NCI-H446 treated with DMSO at 0.1 percent for 48 hours (cell line): ENCODE measurements at regions not wholly inside any gene's neighbourhood (a gene's known extent, or its start where the extent isn't known, plus 50 kb on each side); places are given as distances from the start of the nearest gene placed in this dataset.

Experiments used
- DNase-seq: peaks from one replicate; lab custom pipeline; 2025; lab: John Stamatoyannopoulos, UW

GRCh38 chr2:239779584-239779983 lies 245.6 kb downstream of the NDUFA10 start:
- DNase-seq, result no peak

DNA sequence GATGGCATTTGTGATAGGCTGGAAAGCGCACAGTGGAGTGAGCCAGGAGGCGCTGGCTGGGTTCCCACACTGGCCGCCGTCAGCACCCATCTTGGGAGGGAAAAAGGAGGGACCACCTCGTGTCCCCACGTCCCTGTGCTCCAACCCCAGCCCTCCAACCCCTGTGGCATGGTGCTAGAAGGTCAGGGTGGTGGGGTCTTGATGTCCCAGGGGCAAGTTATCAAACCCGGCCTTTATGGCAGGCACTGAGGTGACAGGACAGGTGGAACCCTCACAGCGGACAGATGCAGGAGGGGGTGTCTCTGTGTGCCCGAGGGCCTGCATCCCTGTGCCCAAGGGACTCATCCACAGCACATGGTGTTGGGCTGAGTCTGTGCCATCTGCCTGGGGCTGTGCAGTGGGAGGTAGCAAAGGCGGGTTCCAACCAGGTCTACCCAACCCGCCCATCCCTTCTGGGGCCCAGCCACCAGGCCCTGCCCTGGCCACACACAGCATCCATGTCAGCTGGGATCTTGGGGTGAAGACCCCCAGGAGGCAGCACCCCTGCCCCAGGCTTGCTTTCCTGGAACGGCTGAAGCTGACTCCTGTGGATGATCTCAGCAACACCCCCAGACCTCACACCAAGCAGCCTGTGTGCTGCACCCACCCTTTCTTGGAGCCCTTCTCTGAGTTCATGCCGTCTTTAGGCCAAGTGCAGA lies 246.1 kb downstream of the NDUFA10 start:
- no peak for DNase-seq

GRCh38 chr2:239778042-239778851 lies 246.9 kb downstream of the NDUFA10 start:
- no peak for DNase-seq

DNA sequence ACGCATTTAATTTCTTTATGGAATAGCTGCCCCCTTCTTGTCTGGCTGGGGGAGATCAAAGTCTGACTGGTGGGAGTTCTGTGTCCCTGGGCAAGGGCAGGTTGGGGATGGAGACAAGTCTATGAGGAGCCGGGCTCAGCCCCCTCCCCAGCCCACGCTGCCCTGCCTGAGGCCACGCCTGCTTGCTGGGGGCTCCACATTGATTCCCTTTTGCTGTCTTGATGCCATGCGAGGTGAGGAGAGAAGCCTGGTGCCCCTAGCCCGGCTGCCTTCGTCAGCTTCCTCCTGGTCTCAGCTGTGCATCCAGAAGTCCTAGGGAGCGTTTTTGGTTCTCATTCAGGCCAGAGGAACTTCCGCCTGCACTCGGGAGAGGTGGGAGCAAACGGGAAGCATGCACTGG lies 247.9 kb downstream of the NDUFA10 start:
- no peak for DNase-seq

DNA sequence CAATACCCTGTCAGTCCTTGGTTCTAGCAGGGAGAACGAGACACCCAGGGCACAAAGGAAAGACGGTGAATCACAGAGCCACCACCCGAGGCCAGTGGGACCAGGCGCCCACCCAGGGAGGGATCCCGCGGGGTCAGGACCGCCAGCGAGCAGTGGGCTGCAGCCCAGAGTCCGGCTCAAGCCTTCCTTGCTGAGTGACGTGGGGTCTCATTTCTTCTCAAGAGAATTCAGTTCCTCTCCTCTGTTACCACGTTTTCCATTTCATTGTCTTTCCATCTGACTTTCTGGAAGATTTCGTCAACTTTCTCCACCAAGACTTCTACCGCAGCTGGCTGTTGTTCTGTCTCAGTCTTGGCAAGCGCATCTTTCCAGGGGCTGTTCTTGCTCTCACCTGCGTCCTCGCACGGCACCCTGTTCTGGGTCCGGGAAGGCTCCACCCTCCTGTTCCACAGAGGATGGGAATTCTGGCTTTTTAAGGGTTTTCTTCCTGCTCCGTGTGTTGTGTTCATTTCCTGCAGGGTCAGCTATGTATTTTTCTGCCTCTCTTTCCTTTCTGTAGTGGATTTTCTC lies 248.6 kb downstream of the NDUFA10 start:
- DNase-seq, result no peak

GRCh38 chr2:239775623-239776435 lies 249.3 kb downstream of the NDUFA10 start:
- no peak for DNase-seq

DNA sequence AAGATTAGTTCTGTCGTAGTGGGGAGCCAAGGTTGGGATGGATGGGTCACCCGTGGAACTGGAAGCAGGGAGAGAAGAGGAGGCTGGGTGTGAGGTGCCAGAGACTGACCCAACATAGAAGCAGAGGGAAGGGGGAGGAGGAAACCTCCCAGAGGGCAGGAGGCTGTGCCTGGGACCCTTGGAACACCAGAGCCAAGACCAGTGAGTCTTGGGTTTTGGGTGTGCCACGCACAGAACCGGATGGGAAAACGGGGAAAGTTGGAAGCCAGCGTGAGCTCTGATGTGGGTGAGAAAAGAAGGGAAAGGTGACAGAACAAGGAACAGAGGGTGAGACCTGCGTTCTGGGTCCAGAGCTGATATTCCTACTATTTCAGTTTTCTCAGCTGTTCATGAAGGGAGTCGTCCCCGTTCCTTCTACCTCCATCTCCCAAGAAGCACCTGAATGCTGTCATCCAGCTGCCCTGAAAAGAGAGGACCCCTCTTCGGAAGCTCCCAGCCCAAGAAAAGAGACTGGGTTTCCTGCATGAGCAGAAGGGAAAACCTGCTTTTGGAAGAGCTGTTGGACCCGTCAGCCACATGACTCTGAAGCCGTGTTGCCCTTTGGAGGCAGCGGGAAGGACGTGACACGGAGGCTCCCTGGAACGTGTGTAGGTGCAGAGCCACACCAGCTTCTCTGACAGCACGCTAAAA lies 250.1 kb downstream of the NDUFA10 start:
- DNase-seq, result no peak

DNA sequence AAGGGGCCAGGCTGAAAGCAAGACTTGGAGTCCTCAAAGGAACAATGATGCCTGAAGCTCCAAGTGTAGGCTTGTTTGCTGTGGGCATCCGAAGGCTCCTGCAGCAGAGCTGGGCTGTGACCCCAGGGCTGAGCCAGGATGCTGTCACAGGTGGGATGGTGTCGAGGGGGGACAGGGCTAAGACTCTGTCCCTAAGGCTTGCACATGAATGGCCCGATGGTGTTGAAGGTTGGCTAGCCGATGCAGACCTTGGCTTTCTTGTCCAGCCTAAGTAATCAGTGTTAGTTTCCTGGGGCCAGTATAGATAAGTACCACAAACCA lies 251.0 kb downstream of the NDUFA10 start:
- no peak for DNase-seq

GRCh38 chr2:239773228-239774141 lies 251.7 kb downstream of the NDUFA10 start:
- DNase-seq, result no peak

DNA sequence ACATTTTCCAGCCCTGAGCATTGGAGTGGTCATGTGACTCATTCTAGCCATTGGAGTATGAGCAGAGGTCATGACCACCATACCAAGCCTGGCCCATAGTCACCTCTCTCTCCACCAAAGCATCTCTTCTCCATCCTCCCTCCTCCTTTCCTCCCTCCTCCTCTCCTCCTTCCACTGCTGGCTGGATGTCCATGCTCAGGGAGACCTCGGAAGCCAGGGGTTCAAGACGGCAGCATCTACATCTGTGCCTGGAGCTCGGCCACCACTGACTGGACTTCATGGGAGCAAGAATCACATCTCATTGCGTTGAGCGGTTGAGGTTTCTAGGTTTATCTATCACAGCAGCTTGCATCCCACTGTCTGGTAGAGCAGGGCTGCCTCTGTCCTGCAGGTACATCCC lies 252.4 kb downstream of the NDUFA10 start:
- DNase-seq, result no peak

DNA sequence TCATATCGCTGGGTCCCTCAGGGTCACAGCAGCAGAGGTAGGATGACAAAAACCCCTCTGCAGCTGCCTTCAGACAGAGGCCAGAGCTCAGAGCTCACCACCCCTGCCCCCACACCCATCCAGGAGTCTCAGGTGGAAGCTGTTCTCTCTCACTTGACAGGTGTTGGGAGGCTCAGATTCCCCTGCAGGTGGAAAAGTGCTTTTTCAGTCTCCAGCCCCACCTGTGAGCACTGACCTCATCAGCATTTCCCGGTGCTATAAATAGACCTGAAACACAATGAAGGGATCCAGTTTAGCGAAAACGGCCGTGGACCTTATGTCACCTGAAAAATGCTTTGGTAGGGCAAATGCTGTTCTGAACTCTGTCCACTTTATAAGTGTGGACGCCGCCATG lies 254.9 kb downstream of the NDUFA10 start:
- no peak for DNase-seq

DNA sequence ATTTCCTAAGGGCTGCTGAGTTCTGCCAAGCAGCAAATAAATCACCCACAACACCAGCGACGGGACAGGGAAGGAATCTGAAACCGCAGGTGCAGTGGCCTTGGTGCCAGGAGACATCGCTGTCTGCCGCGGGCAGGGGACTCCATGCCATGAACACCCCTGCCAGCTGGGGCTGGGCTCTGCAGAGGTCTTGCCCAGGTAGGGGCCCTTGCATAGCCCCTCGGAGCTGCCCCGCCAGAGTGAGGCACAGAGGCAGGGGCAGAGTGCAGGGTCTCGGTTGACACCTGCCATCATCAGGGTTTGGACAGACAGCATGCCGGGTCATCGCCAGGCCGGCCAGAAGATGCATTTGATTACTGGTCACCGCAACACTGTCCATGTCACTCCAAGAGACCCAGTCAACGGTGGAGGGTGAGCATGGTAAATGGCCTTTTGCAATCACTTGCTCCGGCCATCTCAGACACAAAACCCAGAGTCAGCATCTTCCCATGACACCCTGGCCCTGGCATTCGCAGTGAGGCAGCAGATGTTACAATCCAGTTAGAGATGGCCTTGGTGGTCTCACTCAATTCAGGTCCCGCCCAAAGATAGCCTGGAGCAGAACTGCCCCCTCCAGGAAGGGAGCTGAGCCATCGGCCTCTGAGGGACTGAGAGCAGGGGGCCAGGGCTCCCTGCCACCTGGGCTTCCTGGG lies 255.4 kb downstream of the NDUFA10 start:
- DNase-seq, result no peak

- DNase-seq, result no peak
Measured at GRCh38 chr2:239768907-239769553, 256.1 kb downstream of the NDUFA10 start.

DNA sequence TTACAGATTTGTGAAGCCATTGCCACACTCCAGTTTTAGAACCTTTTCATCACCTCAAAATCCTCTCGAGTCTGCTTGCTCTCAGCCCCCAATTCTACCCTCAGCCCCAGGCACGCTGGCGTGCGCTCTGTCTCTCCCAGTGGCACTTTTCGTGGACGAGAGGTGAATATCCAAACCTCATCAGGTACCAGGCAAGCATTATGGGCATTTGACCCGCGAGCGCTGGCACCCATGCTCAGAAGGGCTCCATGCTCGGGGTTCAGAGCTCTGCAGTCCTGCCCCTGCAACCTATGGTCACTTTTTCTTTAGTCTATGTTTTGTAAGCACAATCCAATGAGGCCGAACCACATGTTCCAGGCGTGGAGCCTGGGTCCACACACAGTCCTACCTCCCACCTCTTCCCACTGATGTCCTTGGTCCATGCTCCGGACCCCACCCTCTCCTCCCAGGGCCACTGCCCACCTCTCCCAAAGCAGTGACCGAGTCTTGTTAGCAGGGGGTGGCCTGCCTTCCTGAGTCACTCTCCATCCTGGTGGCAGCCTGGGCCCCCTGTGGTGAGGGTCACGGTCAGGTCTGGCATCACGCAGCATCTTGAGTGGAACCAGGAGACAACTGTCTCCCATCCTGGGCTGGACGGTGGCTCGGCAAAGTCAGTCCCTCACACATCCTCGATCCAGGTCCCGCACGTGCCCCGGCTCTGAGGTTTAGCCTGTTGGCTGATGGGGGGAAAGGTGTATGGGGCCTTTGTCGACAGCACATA lies 256.9 kb downstream of the NDUFA10 start:
- no peak for DNase-seq

DNA sequence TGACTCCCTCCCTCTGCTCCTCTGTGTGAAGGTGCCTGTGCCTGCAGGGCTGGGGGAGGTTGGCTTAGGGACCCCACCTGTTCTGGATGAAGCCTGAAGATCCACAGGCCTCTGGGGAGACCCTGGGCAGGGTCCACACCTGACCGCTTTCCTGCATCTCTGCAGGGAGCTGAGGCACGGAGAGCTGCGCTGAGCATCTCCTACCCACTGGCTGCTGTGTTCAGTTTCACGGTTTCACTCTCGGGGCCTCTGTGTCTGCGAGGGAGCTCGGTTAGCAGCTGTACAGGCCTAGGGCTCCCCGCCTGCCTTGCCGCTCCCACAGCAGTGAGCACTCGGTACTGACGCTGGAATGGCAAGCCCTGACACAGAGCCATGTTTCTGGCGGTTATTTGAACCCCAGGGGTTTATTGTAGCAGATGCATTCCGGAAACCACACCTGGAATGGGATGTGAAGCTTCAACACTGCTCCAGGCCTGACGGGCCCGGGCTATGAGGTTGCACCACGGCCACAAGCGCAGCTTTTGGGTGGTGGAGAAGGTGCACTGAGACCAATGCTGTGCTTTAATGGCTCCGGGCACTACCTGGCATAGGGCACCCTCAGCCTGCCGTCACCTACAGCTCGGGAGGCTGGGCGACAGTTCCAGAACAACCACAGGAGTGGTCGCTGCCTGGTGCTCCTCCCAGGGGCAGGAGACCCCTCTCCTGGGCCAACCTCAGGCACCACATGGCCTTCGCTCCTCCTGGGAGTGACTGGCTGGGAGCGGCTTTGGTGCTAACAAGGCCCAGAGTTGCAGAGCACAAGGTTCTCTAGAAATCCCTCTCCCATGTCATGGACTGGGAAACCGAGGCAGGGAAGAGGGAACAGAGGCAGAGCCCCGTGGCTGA lies 257.9 kb downstream of the NDUFA10 start:
- no peak for DNase-seq

DNA sequence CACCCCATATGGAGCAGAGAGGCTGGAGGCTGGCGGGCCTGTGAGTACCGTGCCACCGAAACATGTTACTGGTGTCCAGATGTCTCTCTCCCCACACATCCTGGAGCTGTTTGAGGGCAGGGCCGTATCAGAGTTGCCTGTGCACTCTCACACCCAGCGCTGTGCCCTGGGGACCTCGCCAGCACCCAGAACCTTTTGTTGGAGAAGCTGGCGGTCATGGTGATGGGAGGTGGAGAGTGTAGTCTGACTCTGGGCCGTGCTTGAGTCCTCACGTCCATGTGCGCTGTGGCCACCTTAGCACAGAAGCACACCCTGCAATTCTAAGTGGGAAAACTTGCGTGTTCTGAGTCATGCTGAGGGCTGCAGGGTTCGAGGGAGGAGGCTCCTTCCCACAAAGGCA lies 259.2 kb downstream of the NDUFA10 start:
- DNase-seq, result no peak

GRCh38 chr2:239765076-239765845 lies 259.9 kb downstream of the NDUFA10 start:
- no peak for DNase-seq
